HG03442 (cell line): ENCODE measurements at regions not wholly inside any gene's neighbourhood (a gene's known extent, or its start where the extent isn't known, plus 50 kb on each side); places are given as distances from the start of the nearest gene placed in this dataset.

ENCODE experiments used
- ATAC-seq: cut with Tn5 transposase; IDR thresholded peaks from one replicate; pipeline ENCODE4 v1.9.1; 2021; ENCODE audit warnings: mild to moderate bottlenecking, moderate library complexity; ENCODE audit not compliant: unreplicated experiment

DNA sequence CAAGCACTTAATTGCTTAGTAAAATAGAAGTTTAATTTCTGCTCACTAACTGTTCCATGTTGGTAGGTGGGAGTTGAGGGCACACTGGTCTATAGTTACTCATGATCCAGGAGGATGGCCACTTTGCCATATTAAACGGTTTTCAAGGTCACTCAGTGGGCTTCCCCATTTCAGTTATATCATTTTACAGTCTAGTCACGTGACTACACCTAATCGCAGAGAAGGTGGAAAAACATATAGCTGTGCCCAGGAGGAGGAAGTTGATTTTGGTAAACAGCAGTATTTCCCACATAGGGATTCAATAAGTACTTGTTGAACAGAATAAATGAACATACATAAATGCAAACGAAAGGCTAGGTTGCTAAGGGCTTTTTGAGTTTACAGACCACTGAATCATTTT lies 541.1 kb upstream of the CAMK1G start:
- ATAC-seq, result no peak

DNA sequence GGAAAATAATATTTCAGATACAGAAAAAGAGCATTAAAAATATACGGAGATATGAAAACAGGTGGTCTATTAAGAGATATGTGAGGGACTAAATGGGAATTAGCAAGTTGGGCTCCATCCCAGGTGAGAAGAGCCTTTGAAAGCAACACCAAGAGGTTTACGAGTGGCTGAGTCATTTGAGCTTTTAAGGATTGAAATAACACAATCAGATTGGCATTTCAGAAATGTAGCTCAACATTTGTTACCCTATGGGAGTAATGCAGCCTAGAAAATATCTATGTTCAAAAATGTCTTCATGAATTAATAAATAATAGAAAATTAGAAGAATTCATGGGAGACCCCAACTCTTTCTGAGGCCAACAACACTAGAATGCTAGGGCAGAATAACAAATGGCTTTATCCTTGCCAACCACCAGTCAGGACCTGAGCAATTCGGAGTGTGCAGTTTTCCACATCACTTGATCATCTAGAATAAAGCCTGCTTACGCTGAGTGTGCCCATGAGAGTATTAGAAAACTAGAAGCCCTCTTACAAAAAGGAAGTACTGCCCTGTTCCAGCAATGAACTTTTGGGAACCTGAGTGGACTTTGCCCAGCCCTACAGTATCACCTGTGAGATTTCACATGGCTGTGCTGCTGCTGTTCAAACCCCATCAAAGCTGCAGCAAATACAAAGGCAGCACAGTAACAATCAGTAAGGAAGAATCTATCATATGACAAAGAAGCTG lies 538.0 kb upstream of the CAMK1G start:
- no peak for ATAC-seq

DNA sequence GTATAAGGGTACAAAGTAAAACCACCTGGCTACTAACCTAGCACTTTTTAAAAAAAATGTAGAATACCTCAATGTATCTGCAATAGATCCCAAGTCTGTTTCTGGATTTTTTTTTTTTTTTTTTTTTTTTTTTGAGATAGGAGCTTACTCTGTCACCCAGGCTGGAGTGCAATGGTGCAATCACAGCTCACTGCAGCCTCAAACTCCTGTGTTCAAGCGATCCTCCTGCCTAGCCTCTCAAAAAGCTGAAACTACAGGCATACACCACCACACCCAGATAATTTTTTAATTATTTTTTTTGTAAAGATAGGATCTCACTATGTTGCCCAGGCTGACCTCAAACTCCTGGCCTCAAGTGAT lies 537.5 kb upstream of the CAMK1G start:
- ATAC-seq, result no peak

DNA sequence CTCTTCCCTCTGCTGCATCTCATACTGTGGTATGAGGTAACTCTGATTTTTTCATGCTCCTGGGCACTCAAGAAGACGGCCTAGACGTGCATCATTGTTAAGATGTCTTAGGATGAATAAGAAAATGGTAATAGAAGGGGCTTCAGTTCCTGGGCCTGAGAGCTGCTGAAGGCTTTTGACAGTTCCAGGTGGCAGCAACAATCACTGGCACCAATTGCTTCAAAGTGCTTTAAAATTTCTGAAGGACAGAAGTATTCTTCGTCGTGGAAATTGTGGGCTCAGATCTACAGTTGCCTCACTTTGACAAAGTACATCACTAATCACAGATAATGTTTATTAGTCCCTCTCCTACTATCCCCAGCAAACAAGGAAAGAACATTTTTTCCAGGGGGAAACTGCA lies 536.6 kb upstream of the CAMK1G start:
- ATAC-seq, result no peak

DNA sequence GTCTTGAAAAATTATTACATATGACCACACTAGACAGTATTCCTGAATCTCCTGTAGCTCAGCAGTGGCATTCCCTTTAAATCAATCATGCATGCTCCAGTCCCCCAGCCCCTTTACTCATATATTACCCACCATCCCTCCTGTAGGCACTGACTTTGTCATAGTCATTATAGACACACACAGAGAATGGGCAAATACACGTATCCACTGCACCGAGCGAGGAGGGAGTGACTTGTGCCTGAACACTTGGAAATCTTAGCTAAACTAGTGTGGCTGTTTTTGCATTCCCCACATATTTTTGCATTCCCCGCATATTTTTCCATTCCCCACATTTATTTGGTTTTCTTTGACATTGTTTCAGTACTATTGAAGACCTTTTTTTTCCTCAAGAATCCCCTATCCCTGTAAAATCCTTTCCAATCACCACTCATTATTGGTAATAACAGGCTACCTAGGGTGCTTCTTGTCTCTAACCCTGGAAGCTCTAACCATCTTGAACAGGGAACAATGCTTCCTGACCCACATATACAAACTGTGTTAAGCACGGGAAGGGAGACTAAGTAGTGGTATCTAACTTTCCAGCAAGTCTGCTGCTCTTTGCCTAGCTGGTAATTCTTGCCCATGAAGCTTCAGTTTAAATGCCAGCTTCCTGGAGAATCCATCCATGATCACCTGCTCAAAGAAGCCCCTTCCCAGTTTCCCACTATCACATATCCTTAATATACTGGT lies 534.4 kb upstream of the CAMK1G start:
- ATAC-seq, result no peak

DNA sequence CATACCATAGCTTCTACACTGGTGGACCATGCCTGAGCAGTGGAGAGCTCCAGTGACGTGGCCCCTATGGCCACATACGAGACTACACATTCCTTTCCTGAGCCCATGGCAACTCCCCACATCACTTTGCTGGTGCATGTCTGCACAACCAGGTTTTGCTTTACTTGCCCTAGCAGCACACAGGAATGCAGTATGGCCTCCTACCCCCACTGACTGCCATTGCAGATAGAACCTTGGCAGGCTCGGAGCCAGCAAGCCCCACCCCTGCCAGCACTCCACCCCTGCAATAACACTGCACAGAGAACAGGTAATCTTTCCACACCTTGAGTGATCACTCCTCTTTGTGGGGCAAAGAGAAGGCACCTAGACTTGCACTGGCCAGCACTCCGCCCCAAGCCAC lies 531.9 kb upstream of the CAMK1G start:
- no peak for ATAC-seq

DNA sequence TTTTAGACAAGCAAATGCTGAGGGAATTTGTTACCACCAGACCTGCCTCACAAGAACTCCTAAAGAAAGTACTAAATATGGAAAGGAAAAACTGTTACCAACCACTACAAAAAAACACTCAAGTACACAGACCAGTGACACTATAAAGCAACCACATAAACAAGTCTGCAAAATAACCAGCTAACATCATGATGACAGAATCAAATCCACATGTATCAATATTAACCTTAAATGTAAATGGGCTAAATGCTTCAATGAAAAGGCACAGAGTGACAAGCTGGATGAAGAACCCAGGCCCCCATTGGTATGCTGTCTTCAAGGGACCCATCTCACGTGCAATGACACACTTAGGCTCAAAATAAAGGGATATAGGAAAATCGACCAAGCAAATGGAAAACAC lies 529.9 kb upstream of the CAMK1G start:
- no peak for ATAC-seq

DNA sequence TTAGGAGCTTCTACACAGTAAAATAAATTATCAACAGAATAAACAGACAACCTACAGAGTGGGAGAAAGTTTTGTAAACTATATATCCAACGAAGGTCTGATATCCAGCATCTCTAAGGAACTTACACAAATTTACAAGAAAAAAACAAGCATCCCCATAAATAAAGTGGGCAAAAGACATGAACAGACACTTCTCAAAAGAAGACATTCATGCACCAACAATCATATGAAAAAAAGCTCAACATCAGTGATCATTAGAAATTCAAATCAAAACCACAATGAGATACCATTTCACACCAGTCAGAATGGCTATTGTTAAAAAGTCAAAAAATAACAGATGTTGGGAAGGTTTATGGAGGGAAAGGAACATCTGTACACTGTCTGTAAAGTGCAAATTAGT lies 526.4 kb upstream of the CAMK1G start:
- ATAC-seq, result no peak

DNA sequence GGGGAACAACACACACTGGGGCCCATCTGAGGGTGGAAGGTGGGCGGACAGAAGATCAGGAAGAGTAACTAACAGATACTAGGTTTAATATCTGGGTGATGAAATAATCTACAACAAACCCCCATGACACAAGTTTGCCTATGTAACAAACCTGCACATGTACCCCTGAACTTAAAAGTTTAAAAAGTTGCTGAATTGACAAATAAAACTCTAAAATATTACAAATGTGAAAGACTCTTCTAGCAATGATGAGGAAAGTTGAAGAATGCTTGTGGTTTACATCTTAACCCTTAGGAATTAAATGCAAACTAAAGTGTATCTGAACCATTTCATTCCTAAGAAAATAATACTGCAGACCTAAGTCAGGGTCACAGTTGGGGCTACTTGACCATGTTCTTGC lies 525.6 kb upstream of the CAMK1G start:
- ATAC-seq, result no peak

DNA sequence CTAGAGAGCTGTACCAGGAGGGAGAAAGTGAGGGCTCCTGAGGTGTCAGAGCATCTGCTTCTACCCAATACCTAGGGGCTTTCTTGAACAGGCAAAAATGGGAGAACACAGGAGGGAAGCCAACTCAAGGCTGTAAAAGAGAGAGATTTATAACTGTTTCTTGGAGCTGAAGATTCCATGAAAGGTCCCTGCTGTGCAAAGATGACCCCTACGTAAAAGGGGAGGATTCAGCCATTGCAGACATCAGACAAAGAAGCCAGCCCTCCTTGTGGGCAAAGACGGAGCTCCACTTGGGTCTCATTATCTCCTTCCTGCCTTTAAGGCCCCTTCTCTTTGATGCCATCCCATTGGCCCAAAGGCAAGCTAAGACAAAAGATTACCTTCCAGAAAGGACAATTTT lies 524.1 kb upstream of the CAMK1G start:
- ATAC-seq, result no peak

DNA sequence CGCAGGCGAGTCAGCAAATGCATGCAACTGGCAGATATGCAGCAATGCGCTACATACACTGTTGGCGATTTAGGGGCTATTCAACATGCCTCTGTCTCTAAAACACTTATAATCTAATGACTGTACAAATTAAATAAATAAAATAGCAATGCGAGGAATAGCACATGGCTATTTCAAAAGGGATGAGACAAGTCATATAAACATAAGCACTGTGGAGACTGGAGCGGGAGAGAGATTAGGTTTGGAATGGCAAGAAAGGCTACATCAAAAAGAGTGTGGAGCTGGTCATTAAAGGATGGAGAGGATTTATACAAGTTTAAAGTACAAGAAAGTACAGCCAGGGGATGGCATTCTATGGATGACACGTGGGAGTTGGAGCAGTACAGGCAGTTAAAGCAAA lies 523.5 kb upstream of the CAMK1G start:
- no peak for ATAC-seq

DNA sequence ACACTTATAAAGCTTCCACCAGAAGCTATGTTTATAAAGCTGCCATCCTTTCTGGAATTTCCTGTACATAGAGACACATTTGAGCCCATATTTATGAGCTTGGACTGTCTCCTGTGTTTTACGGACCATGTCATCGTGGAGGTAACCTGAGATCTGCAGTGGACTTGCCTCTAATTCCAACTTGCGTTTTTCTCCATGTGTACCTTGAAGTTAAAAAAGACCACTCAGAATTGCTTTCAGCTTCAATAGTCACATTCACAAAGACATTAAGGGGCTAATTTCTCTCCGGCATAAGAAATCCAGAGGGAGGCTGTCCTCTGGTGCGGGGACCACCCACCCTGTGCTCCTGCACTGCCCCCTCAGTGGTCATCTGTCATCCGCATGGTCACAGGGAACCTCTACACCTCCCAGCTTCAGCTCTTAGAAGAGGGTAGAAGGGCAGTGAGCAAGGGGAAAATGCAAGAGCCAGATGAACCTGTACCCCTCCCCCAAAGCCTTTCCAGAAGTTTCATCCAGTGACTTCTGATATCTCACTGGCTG lies 521.4 kb upstream of the CAMK1G start:
- ATAC-seq, result no peak

DNA sequence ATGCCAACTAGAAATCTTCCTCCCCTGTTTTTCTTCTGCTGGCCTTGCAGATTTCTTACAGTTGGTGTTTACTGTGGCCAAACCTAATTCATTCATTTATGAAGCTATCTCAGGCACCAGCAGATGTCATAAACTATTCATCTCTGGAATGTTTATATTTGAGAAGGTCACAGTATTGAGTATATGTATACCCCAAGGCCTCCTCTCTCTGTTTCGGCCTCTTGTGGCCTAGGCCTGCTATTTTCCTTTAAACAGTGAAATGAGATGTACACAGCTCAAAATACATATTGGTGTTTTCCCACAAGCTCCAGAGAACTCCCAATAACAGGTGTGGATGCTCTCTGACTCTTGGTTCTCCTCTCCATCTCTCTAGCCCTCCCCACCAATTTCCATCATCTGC lies 520.7 kb upstream of the CAMK1G start:
- ATAC-seq, result peak; percentile 79

DNA sequence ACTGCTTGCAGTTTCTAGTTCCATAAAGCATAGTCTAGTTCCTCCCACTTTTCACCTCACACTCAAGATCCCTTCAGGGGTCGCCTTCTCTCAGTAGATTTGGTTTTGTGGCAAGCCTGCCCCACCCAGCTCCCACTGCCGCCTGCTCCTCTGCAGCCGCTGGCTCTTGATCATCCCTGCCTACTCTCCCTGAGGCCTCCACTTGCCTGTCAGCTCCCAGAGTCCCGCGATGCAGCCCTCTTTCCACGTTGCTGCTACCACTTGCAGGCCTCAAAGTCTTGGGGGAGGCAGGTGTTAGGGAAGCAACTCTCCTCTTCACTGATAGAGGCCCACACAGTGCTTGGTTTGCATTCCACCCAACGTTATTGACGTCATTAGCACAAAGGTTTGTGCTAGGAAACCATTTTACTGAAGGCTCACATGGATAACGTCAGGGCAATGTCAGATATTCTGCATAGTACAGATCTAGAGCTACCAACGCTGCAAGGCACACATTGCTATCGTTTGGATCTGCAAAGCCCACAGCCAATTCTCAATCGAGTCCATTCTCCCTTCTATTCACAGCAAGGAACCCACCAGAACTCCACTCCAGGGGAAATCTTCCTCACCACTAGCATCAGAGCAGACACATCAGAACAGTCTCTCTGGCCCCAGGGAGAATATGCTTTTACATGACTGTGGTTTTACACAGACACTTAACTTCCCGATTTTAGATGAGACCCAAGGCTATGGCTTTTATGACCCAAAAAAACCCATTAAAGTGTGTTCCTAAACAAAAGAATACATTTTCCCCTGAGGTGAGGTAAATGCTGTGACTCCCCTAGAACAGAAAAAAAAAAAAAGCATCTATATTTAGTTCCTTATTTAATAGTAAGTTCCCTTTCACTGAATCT lies 519.5 kb upstream of the CAMK1G start:
- no peak for ATAC-seq

DNA sequence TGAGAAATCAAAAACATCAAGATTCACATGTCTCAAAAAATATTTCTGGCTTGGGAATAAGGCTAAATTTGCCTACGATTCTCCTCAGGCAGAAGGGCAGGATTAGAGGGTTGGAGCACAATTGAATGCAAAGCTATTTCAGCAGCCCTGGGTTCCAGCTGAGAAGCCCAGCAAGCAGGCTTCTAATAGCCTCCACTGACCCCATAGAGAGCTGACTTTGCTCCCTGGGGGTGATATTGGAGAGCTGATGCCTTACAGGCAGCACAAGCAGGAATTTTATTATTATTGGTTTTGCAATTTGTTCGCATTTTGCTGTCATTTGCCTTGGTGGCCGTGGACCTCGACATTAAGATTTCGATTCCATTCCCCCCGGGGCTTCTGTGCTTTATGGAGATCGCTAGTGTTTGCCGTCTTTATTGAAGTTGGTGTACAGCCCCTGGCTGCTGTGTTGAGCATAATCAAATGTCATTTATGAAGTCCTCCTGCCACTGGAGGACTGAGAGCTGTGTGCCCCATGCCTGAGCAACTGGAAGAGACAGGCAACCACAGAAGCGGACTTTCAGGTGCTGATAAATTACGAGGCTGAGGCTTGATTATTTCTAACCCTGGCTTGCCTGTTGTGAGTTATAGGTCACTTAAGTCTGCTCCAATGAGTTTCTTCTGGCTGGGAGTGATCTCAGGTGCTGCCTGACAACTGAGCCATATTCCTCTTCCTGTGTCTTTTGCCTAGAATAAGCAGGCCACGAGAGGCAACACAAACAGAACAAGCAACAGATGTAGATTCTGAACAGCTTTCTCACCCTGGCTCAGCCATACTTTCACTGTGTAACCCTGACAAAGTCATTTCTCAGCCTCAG lies 518.4 kb upstream of the CAMK1G start:
- no peak for ATAC-seq

DNA sequence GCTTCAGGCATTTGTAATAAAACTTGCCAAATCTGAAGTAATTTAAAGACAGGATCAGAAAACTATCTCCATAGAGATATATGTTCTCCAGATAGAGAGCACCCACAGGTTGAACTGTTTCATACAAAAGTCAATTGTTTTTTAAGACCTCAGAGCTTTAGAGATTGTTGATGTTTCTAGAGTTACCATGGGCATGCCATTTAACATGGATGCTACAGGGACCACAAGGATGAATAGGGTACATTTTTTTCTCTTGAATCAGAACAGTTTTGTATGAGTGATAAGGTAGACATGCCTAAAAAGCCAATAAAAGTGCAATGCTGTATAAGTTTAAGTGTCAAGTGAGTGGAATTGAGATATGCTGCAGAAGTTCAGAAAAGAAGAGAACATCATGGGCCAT lies 511.0 kb upstream of the CAMK1G start:
- ATAC-seq, result no peak

DNA sequence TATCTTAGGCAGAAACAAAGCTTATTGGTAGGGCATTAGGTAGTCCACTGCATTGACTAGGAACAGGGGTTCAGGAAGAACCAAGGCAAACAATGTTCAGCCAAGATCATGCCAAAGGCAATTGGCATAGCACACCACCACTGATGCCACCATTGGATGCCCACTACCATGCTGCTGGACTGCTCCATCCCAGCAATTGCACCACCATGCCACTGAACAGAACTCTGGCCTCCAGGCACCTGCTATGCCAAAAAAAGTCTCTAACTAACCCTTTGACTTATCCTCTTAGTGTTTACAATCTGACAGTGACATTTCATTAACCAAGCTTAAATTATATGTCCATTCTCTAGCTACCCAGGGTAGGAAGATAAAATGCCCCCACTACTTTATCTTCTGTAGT lies 509.6 kb upstream of the CAMK1G start:
- ATAC-seq, result no peak

DNA sequence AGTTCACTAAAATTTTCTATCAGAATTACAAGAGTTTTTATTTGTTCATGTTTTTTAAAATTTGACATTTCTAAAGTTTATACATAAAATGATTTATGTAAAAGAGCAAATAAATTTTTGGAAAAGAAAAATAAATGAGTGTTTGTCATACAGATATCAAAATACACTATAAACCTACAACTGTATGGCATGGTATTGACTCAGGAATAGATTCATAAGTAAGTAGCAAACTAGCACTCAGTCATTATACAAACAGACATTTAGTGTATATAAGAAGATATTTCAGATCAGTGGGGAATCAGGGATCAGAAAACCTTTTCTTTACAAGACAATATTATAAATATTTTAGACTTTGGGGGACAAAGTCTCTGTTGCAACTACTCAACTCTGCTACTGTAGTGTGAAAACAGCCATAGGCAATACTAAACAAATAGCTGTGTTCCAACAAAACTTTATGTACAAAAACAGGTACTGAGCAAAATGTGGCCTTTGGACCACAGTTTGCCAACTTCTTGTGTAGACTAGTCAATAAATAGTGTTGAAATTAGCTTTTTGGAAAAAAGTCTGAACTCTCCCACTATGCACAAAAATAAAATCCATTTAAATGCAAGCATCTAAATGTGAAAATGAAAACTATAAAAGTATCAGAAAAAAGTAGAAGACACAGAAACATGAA lies 508.8 kb upstream of the CAMK1G start:
- no peak for ATAC-seq

DNA sequence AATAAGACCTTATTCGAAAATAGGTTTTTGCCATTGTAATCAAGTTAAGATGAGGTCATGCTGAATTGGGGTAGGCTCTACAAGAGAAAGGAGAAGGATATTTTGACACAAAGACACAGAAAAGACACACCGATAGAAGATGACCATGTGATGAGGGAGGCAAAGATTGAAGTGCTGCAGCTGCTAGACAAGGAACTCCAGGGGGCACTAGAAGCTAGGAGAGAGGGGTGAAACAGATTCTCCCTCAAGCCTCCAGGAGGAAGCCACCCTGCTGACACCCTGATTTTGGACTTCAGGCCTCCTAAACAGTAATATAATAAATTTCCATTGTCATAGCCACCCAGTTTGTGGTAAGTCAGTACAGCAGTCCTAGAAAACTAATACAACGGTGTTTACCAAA lies 506.8 kb upstream of the CAMK1G start:
- no peak for ATAC-seq

DNA sequence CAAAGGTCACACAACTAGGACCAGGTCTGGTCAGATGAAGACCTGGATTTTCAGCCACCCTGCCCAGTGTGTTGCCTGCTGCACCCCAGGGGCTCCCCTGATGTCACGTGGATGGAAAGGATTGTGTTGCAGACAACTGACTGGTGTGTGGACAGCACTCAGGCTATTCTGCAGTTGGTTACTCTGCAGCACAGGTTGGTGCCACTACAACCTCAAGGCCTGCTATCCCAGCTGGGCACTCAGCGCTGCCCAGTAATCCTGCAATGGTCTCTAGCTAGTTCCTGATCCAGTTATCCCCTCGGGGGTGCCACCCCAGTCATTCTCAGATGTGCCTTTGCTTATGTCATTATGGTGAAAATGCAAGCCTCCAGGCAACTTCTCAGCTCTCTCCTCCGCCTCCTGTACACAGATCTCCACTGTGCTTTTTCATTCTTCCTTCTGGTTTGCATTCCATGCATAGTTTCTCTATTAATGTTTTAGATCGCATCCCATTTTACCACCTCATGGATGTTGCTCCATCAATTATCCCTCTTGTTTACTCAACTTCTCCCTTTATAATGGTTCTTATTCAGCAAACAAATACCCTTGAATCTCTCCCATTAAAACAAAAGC lies 503.2 kb upstream of the CAMK1G start:
- no peak for ATAC-seq
